Gastroesophageal sphincter (tissue), 4 donors: ENCODE measurements at regions not wholly inside any gene's neighbourhood (a gene's known extent, or its start where the extent isn't known, plus 50 kb on each side); places are given as distances from the start of the nearest gene placed in this dataset.

Source experiments
- ATAC-seq: fragments of 150-250 bp; one replicate; pipeline ENCODE4 v1.9.1; 2016; ENCODE audit warnings: mild to moderate bottlenecking, moderate library complexity
- H3K27ac ChIP-seq, 4 donors: fragments of 200-600 bp; sonication (generic) in 3 of 4; 1 replicate in 3 of 4; 2 replicates in 1 of 4; pipeline ENCODE4 v1.5.1; 2016 to 2019
- H3K27me3 ChIP-seq: fragments of 200-600 bp; sonication (generic); one replicate; pipeline ENCODE4 v1.5.1; 2019
- H3K36me3 ChIP-seq, 2 donors: fragments of 200-600 bp; sonication (generic); one replicate each; pipeline ENCODE4 v1.5.1; 2019; ENCODE audit warnings: control low read depth in 1 of 2
- H3K4me1 ChIP-seq, 3 donors: fragments of 200-600 bp; sonication (generic); 1 replicate in 2 of 3; 2 replicates in 1 of 3; pipeline ENCODE4 v1.5.1; 2016 to 2019; ENCODE audit warnings: control low read depth in 2 of 3
- H3K4me3 ChIP-seq, 2 donors: fragments of 200-600 bp; sonication (generic); one replicate each; pipeline ENCODE4 v1.5.1; 2019; ENCODE audit warnings: mild to moderate bottlenecking in 1 of 2, moderate library complexity in 1 of 2
- H3K9me3 ChIP-seq, 3 donors: fragments of 200-600 bp; sonication (generic); one replicate each; pipeline ENCODE4 v1.5.1; 2017 to 2019; ENCODE audit warnings: control low read depth in 2 of 3
- CTCF ChIP-seq, 4 experiments: fragments of 200-600 bp in 2 of 4; fragments of 450-650 bp in 2 of 4; sonication (generic) in 1 of 4; IDR thresholded peaks; one replicate each; pipeline ENCODE4 v1.5.1; 2017 to 2019; ENCODE audit warnings: antibody characterized with exemption in 4 of 4, mild to moderate bottlenecking in 2 of 4, moderate library complexity in 2 of 4
- EP300 ChIP-seq: sonication (generic); formaldehyde crosslinking; IDR thresholded peaks from one replicate; pipeline ENCODE4 v1.6.1; 2017; ENCODE audit warnings: antibody characterized with exemption, mild to moderate bottlenecking
- POLR2A ChIP-seq, 2 donors: fragments of 450-650 bp; IDR thresholded peaks; one replicate each; pipeline ENCODE4 v1.6.1; 2017; ENCODE audit warnings: antibody characterized with exemption in 2 of 2, mild to moderate bottlenecking in 2 of 2, moderate library complexity in 1 of 2
- POLR2AphosphoS5 ChIP-seq: sonication (generic); formaldehyde crosslinking; IDR thresholded peaks from one replicate; pipeline ENCODE4 v1.6.1; 2017; ENCODE audit warnings: antibody characterized with exemption
- WGBS, 2 donors: methylation state at CpG; one replicate each; pipeline ENCODE4 v1.1.5; 2018; ENCODE audit warnings: low coverage in 1 of 2; 5-methylcytosine and 5-hydroxymethylcytosine counted together

DNA sequence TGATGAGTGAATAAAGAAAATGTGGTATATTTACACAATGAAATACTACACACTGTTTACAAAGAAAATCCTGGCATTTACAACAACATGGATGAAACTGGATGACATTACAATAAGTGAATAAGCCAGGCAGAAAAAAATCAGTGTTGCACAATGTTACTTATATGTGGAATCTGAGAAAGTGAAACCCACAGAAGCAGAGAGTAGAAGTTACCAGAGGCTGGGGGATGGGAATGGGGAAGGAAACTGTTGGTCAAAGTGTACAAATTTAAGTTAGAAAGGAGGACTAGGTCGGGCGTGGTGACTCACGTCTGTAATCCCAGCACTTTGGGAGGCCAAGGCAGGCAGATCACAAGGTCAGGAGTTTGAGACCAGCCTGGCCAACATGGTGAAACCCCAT, 538.5 kb upstream of the MKI67 start:
- Histone ChIP-seq H3K4me3 (no peak overlapping the region), H3K36me3 (no peaks in the 10 kb centered on the region), H3K27ac (no peak overlapping the region), H3K4me1 (no peaks in the 10 kb centered on the region), H3K27me3 (no peaks in the 10 kb centered on the region), H3K9me3 (peaks cover 0 to 6% (median 0%) of the 10 kb centered on the region in 3 donors)
- ATAC-seq = no peak
- TF ChIP-seq POLR2AphosphoS5 (no peak), EP300 (no peak), CTCF (IDR thresholded peaks at IDR 0.05) (no peak), POLR2A (IDR thresholded peaks at IDR 0.05) (no peak)
- WGBS, 2 donors = 56 to 83% methylated on average over 3 of the region's 3 CpGs

DNA sequence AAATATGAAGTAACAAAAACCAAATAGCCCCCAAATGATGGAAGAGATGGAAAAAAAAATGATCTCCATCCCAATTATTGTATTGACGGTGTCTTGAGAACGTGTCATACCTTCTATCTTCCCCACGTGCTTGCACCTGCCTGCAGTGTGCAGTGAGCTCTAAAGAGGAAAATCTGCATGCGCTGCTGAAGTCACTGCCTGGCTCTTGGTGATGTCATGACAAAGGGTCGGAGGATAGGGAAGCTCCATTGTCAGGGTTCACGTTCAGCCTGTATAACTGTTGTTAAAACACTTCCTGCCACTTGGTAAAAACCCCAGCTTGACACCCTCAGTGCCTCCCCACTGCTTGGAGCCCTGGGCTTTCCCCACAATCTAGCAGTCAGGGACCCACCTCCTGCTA, 549.2 kb upstream of the MKI67 start:
- 86 to 88% methylated on average over 3 to 5 of the region's 6 CpGs for WGBS, 2 donors
- no peak for ATAC-seq
- H3K4me1 ChIP-seq = no peaks in the 10 kb centered on the region
- peaks cover 10% of the 10 kb centered on the region for H3K27me3 ChIP-seq
- no peak for TF ChIP-seq POLR2A (IDR thresholded peaks at IDR 0.05)
- no peak for TF ChIP-seq POLR2AphosphoS5
- TF ChIP-seq EP300 = no peak
- TF ChIP-seq CTCF (IDR thresholded peaks at IDR 0.05) = no peak
- no peaks in the 10 kb centered on the region for H3K9me3 ChIP-seq
- no peaks in the 10 kb centered on the region for H3K36me3 ChIP-seq
- H3K4me3 ChIP-seq = no peak overlapping the region
- H3K27ac ChIP-seq = no peak overlapping the region

- Histone ChIP-seq H3K9me3 (no peaks in the 10 kb centered on the region), H3K36me3 (no peaks in the 10 kb centered on the region), H3K27me3 (peaks cover 10% of the 10 kb centered on the region), H3K4me3 (no peak overlapping the region), H3K4me1 (peaks cover 0 to 22% (median 0%) of the 10 kb centered on the region in 3 donors), H3K27ac (no peak overlapping the region)
- ATAC-seq = no peak
- WGBS, 2 donors = 54 to 70% methylated on average over 3 to 6 of the region's 8 CpGs
- TF ChIP-seq POLR2A (IDR thresholded peaks at IDR 0.05) (no peak), CTCF (IDR thresholded peaks at IDR 0.05) (no peak), POLR2AphosphoS5 (no peak), EP300 (no peak)
These were observed 553.9 kb upstream of the MKI67 start for GRCh38 chr10:128680116-128680515.

DNA sequence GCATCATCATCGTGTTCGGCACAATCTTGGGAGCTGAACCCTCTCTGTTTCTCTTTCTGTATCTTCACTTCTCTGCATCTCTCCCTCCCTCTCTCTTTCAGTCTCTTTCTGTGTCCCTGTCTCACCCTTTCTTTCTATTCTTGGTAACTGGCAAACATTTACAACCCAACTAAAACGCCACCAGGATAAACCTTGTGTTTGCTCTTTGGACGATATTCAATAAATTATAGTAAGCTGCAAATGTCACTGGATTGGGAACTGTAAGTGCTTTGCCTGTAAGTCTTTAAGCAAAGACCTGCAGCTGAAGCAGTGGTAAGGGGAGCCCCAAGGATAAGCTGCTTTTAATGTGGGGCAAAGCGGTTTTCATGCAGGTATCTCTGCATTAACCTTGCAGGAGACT, 558.0 kb upstream of the MKI67 start:
- Histone ChIP-seq H3K4me3 (no peak overlapping the region), H3K27me3 (no peaks in the 10 kb centered on the region), H3K4me1 (peaks cover 0 to 36% (median 0%) of the 10 kb centered on the region in 3 donors), H3K27ac (no peak overlapping the region), H3K36me3 (no peaks in the 10 kb centered on the region), H3K9me3 (no peaks in the 10 kb centered on the region)
- ATAC-seq = no peak
- TF ChIP-seq CTCF (IDR thresholded peaks at IDR 0.05) = no peak
- no peak for TF ChIP-seq POLR2A (IDR thresholded peaks at IDR 0.05)
- no peak for TF ChIP-seq EP300
- no peak for TF ChIP-seq POLR2AphosphoS5
- 21 to 39% methylated on average over 5 of the region's 5 CpGs for WGBS, 2 donors

GRCh38 chr10:128686630-128687278, 560.5 kb upstream of the MKI67 start:
- TF ChIP-seq POLR2A (IDR thresholded peaks at IDR 0.05) = no peak
- TF ChIP-seq CTCF (IDR thresholded peaks at IDR 0.05) = no peak
- no peak for TF ChIP-seq POLR2AphosphoS5
- TF ChIP-seq EP300 = no peak
- no peak overlapping the region for H3K27ac ChIP-seq
- H3K4me3 ChIP-seq = no peak overlapping the region
- H3K9me3 ChIP-seq = no peaks in the 10 kb centered on the region
- peaks cover 0 to 36% (median 0%) of the 10 kb centered on the region in 3 donors for H3K4me1 ChIP-seq
- 86 to 100% methylated on average over 1 to 4 of the region's 11 CpGs for WGBS, 2 donors
- no peaks in the 10 kb centered on the region for H3K36me3 ChIP-seq
- peaks cover 9% of the 10 kb centered on the region for H3K27me3 ChIP-seq
- ATAC-seq = no peak
